Left colon (tissue), 2 donors: ENCODE measurements at regions not wholly inside any gene's neighbourhood (a gene's known extent, or its start where the extent isn't known, plus 50 kb on each side); places are given as distances from the start of the nearest gene placed in this dataset.
A peak's percentile ranks its signal among the peaks of the same experiment; 100 is the strongest.
"Not testable (repeated sequence)": the region's sequence is repeated elsewhere in the genome, so short reads cannot be mapped to it uniquely, and the experiment has no call there.

ENCODE experiments used
- ATAC-seq: fragments of 200-7000 bp; cut with Tn5 transposase; one replicate; pipeline ENCODE4 v1.9.1; 2020; ENCODE audit warnings: mild to moderate bottlenecking, moderate library complexity
- DNase-seq, 2 donors: peaks; one replicate each; pipeline ENCODE4 v3.0.0-alpha.2; 2020
- intact Hi-C, 2 donors: fragments of 100-400 bp; cut with DNase I in 1 of 2; cut with micrococcal nuclease in 1 of 2; formaldehyde crosslinking; loops; one replicate each; pipeline versions ENCODE4 v1.11.2 to v1.14.0; 2022; cut with DNase I, micrococcal nuclease
- donor health status: DM: no; HTN: no; CAD: no.
- donor health status: DM: yes; HTN: yes; CAD: no.

DNA sequence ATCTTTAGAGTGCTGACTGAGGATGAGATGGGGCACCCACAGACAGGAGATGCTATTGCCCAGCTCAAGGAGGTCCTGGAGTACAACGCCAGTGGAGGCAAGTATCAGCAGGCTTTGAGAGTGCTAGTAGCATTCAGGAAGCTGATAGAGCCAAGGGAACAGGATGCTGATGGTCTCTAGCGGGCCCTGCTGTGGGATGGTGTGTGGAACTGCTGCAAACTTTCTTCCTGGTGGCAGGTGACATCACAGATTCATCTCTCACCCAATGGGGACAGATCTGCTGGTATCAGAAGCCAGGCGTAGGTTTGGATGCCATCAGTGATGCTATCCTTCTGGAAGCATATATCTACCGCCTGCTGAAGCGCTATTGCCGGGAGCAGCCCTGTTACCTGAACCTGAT is 609.8 kb upstream of the NCAM2 start:
- intact Hi-C loops: no loop called here
- no peak for ATAC-seq
- DNase-seq: no peak

DNA sequence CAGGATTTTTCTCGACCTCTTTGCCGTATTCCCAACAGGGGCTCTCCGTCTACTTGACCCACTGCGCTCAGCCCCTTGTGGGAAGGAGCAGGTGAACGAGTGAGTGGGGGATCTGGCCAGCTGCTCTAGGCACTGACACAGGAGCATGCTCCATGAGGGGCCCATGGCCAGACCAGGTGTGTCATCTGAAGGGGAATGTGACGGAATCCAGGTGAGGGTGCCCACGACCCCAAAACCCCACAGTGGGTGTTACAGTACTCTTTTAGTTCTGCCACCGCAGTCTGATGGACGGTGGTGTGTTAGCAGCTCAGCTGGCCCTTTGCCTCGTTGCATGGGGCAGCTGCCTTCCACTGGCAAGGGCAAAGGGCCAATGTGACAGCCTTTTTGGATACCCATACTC is 601.4 kb upstream of the NCAM2 start:
- intact Hi-C loops: no loop called here
- no peak for ATAC-seq
- DNase-seq: no peak

DNA sequence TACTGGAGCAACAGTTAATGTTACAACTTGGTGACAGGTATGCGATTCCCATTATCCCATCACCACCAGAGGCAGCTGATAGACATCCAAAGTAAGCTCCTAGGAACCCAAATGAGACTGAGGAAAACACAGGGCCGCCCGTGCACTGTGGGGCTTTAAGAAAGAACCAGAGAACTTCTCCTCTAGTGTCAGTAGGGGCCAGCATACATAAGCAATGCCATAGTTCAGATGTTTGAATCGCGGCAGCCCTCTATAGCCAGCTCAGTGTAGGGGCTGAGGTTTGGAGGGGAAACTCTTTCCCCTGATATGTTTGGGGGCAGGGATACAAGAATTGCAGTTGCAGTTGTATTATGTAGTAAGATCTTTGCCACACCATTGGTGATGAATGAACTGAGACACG is 593.3 kb upstream of the NCAM2 start:
- intact Hi-C loops: no loop called here
- DNase-seq (no peak), ATAC-seq (no peak)

DNA sequence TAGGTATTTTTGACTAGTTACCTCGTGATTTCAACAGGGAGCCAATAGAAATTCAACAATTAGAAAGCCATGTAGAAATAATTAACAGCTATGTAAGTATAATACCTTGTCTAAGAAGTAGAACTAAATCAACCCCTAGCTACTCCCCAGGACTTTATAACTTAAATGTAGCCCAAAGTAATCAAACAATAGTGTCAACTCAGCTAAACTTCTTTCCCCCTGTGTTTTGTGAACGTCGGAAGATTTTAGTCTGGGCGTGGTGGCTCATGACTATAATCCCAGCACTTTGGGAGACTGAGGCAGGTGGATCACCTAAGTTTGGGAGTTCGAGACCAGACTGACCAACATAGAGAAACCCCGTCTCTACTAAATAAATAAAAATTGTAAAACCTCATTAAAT is 579.9 kb upstream of the NCAM2 start:
- intact Hi-C loops: no loop called here
- DNase-seq: no peak
- no peak for ATAC-seq

DNA sequence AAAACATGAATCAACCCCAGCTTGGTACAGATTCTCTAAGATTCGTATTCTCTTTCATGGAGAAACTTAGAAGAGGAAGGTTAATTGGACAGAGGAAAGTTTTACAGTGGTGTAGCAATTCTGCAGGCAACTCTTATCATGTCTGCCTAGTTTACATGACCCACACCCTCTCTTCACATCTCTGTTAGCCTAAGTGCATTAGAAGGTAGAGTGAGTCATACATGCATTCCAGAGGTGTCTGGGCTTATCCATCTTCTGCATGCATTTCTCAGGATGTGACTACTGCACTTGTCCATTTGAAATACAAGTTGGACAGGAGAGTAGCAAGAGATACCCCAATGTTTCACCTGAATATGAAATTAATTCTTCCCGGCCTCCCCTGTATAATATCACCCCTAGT is 578.4 kb upstream of the NCAM2 start:
- no peak for ATAC-seq
- intact Hi-C loops: no loop called here
- DNase-seq: no peak

DNA sequence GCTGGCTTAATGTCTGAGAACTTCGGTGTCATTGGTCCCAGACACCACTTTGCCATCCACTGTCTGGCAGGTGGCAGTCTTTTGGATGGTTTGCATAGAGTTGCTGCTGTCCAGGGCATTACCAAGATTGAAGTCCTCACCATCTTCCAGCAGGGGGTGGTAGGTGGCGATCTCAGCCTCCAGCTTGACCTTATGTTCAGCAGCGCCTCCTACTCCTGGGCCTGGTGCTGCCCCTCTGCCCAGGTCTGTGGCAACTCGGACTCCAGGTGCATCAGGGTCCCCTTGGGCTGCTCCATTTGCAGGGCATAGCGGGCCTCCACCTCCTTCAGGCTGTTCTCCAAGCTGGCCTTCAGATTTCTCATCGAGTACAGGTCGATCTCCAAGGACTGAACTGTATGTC is 573.3 kb upstream of the NCAM2 start:
- DNase-seq: no peak
- ATAC-seq: no peak
- intact Hi-C loops: no loop called here

DNA sequence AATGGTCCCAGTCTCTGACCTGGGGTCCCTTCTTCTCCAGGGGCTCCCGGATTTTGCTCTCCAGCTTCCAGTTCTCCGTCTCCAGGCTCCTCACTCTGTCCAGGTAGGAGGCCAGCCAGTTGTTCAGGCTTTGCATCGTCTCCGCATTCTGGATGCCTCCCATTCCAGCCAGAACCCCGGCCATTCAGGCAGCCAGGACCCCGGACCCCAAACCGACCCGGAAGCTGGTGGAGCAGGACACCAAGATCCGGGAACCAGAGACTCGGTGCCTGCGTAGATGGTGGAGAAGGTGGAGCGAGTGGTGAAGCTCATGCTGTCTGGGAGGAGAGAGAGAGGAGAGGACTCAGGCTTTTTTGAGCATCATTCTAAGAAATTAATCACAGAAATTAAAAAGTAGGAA is 572.4 kb upstream of the NCAM2 start:
- DNase-seq: no peak
- no peak for ATAC-seq
- intact Hi-C loops: no loop called here

DNA sequence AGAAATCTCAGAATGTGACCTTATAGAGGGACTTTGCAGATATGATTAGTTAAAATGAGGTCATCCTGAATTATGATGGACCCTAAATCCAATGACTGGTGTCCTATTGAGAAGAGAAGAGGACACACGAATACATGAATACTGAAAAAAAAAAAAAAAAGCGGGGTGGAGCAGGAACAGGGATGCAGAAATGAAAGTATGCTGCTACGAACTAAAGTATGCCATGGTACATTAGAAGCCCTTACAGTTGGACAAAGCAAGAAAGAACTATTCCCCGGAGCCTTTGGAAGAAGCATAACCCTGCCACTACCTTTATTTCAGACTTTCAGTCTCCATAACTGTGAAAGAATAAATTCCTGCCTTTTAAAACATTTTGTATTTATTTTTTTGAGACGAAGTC is 557.9 kb upstream of the NCAM2 start:
- intact Hi-C loops: no loop called here
- ATAC-seq: no peak

DNA sequence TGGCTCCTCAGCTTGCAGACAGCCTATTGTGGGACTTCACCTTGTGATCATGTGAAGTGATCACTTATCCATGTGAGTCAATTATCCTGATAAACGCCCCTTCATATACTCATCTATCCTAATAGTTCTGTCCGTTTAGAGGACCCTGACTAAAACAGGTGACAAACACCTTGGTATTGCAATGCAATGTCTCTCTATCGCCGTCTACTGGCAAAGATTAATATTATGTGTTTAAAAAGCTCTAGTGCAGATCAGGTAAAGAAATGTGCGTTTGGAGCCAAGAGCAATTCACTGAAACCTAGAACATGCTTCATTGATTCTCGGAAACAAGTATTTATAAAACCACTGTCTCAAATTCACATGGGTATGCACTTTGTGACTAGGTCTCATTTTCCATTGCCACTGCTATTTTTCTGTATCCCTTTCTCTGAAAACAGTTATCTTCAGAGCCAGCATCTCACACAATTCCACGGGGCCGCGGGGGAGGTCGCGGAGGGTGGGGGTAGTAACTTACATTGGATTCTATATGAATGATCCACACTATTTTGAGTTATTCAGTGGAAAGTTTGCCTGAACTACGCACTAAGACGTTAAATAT is 554.6 kb upstream of the NCAM2 start:
- ATAC-seq (peak; percentile 28), DNase-seq (no peak)

More for the DNA sequence above, 557.9 kb upstream of the NCAM2 start:
- no peak for DNase-seq

DNA sequence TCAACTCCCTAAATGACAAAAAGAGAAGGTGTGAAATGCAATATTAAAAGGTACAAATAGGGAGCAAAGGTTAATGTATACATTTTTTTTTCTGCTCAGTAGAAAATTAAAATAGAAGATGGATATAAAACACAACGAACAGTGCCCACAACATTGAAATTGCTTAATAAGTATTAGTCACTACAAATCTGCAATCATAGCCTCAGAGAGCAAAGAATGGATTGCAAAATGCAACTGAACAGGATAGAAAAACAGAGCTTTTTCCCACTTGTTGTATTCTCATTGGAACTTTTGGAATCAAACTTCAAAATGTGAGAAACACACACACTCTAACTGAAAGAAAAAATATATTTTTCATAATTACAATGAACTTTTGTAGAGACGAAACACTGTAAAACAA is 552.2 kb upstream of the NCAM2 start:
- no peak for ATAC-seq
- intact Hi-C loops: no loop called here
- DNase-seq: no peak

More for the DNA sequence above, 554.6 kb upstream of the NCAM2 start:
- intact Hi-C loops: no loop called here

DNA sequence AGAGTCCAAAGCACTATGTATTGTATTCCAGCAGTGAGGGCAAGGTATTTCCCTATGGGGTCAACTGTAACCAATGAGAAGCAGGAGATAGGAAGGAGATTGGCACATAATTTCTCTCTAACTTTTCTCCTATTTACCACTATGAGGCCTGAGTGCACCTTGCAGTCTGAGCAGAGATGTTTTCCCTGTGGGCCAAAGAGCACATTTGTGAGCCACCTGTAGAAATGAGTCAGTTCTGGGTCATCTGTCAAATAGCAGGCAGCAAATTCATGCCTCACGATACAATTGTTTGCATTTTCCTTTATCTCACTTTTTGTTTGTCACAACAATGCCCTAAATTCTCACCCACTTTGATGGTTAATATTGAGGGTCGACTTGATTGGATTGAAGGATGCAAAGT is 547.2 kb upstream of the NCAM2 start:
- DNase-seq (peak in 1 of 2 donors; percentile 9), ATAC-seq (peak; percentile 97)
- intact Hi-C loops: no loop called here

DNA sequence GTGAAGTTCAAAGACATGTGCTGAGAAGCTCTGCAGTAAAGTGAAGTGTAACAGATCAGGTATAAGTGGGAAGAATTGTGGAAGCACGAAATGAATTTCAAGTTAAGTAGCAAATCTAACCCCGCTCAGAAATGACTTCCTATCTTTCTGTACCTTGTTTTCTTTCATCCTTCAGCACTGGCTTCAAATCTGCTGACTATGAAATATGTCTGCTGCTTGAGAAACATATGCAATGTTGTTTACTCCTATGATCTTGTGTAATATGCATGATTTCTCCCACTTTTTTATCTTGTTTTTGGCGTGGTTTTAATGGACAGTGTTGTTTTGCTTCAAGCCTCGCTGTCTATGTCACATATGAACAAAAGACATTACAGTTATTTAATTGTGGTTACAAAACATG is 545.3 kb upstream of the NCAM2 start:
- ATAC-seq: no peak
- intact Hi-C loops: no loop called here
- no peak for DNase-seq

DNA sequence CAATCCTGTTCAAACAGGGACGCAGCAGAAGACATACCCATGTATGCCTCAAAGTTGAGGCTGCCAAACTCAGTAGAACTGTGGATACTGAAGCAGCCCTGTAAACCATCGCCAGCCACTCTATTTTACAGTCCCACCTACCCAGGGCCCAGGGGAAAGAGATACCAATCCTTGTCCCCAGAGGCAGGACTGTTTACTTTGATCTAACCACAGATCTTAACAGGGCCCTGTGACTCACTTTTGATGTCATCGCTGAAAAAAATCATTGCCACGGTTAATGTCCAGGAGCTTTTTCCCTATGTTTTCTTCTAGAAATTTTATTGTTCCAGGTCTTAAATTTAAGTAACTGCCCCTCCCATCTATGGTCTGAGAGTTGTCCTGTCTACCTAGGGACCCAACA is 538.4 kb upstream of the NCAM2 start:
- intact Hi-C loops: no loop called here
- ATAC-seq (no peak), DNase-seq (no peak)

DNA sequence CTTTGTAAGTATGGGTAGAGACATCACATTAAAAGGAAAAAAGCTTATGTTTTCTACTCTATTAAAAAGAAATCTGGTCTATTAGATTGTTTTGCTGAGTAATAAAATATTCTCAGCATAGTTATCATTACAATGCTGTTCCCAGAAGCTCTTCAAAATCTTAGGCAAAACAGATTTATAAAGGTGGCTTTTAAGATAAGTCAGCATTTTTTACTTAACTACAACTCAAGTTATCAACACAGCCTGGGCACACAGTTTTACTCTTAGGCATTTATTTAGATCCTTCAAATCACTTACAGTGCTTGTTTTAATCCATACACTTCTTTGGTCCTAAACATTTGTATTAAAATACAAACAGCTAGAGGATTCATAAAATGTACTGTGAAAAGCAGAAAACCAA is 534.8 kb upstream of the NCAM2 start:
- ATAC-seq: no peak
- intact Hi-C loops: no loop called here
- DNase-seq: no peak

DNA sequence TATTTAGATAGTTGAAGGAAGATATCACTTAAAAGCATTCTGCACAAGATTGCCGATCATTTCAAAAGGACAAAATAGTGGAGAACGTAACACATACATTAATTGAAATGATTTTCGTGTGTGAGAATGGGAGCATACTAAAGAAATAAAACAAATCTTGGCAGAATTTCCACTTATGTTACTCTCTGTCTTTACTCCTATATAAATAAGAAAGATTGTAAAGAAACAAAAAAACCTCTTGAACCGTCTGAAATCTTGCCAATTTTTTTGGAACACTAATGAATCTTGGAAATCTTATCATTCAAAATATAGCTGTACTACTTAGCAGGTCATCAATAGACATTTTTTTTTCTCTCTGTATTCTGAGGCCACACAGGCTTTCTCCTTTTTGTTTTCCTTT is 528.8 kb upstream of the NCAM2 start:
- no peak for DNase-seq
- intact Hi-C loops: no loop called here
- ATAC-seq: no peak

DNA sequence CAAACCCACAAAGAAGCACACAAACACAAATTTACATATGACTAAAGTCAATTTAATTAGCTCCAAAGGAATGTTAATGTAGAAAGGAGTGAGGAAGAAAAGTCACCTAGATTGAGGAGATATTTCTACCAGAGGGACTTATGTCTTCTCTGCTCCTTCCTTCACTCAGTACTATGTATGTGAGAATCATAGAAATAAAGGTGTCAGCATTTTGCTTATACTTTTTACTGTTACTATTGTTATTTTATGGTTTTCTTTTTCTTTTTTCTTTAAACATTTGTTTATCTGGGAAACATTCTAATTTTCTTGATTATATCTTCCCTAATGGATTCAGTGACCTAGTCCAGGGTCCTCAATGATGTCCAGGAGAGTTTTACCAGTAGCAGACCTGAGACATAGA is 511.9 kb upstream of the NCAM2 start:
- DNase-seq (no peak), ATAC-seq (no peak)
- intact Hi-C loops: no loop called here

DNA sequence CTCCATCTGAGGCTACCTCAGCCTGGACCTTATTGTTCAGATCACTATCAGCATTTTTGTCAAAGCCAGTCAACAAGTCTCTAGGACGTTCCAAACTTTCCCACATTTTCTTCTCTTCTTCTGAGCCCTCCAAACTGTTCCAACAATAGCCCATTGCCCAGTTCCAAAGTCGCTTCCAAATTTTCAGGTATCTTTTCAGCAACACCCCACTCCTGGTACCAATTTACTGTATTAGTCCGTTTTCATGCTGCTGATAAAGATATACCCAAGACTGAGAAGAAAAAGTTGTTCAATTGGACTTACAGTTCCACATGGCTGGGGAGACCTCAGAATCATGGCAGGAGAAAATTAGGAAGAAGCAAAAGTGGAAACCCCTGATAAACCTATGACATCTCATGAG is 495.3 kb upstream of the NCAM2 start:
- ATAC-seq, DNase-seq, intact Hi-C loops: not testable (repeated sequence)

DNA sequence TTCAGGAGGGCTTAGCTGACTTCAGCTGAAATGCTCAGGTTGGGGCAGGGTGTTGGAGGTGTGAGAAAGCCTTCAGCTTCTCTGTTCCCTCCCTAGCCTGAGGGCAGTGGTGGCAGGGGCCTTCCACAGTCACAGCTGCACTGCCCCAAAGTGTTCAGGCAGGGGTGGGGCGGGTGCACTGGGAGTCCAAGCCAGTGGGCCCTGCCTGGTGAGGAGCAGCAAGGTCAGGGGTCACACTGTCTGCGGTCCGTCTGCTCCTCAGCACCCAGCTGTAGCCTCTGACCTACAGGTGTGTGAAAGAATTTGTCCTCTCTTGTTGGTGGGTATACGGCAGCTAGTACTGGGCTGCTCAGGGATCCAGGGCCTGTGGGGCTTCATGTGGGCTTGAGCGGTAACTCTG is 490.4 kb upstream of the NCAM2 start:
- ATAC-seq (no peak), DNase-seq (no peak)
- intact Hi-C loops: no loop called here

DNA sequence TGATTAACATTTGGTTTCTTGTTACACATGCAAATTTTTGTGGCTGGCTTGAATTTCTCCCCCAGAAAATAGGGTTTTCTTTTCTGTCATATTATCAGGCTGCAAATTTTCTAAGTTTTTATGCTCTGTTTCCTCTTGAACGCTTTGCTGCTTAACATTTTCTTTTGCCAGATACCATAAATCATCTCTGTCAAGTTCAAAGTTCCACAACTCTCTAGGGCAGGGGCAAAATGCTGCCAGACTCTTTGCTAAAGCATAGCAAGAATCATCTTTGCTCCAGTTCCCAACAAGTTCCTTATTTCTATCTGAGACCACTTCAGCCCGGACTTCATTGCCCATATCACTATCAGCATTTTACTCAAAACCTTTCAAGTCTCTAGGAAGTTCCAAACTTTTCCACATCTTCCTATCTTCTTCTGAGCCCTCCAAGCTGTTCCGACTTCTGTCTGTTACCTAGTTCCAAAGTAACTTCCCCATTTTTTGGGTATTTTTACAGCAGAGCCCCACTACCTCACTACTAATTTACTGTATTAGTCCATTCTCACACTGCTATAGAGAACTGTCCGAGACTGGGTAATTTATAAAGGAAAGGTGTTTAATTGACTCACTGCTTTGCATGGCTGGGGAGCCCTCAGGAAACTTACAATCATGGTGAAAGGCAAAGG is 486.9 kb upstream of the NCAM2 start:
- DNase-seq (no peak), ATAC-seq (no peak)
- intact Hi-C loops: no loop called here

DNA sequence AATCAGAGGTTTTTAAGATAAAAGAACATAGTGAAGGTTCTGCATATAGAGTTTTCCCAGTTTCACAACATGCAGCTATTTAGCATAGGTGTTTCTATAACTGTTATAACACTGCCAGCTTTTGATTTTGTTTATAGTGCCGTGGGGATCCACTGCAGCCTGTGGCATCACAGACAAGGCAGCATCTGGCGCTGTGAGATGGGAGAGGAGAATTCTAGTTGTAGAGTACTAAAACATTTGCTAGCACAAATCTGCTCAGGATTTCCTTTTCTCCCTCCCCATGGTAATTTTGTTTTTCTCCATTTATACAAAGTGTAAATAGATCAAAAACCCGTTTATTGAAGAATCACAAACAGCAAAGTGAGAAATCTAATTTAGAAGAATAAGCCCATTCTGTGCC is 482.8 kb upstream of the NCAM2 start:
- DNase-seq: no peak
- ATAC-seq: no peak
- intact Hi-C loops: no loop called here

DNA sequence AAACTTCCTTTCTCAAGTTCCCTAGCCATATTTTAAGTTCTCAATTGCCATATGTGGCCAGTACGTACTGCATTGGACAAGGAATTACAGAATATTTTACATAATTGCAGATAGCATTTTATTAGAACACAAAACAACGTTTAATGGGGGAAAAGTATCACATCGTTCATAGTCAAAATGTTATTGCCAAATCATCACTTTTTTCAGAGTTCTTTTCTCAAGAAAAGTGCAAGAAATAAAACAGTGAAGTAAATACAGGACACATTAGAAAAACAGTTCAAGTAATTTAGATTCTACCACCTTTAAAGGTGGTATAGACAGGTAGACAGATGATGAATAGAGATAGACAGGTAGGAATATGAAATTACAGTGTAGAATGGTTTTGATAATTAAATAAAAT is 479.1 kb upstream of the NCAM2 start:
- ATAC-seq: no peak
- no peak for DNase-seq
- intact Hi-C loops: no loop called here
